ENCODE measurements at regions not wholly inside any gene's neighbourhood (a gene's known extent, or its start where the extent isn't known, plus 50 kb on each side); places are given as distances from the start of the nearest gene placed in this dataset.

DNA sequence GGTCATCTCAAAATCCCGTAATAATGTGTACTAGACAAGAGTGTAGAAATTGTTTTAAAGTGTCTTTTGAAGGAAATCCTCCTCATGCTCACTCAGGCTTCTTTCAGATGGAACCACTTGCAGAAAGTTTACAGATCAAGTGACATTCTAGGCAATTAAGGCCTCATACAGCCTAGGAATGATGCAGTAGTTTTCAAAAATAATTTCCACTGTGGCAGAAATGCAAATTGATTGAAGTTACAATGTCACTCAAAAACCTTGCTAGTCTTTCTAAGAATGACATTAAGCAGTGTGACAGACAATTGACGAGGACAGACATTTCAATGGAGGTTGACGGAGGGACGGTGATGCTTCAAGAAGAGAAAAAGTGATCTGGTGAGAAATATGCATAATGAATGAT, 53.5 kb upstream of the CDH8 start:
- H3K4me3 ChIP-seq (ENCODE audit: low read depth, low read length): no peak overlapping the region
- TF ChIP-seq, protein P1, sequence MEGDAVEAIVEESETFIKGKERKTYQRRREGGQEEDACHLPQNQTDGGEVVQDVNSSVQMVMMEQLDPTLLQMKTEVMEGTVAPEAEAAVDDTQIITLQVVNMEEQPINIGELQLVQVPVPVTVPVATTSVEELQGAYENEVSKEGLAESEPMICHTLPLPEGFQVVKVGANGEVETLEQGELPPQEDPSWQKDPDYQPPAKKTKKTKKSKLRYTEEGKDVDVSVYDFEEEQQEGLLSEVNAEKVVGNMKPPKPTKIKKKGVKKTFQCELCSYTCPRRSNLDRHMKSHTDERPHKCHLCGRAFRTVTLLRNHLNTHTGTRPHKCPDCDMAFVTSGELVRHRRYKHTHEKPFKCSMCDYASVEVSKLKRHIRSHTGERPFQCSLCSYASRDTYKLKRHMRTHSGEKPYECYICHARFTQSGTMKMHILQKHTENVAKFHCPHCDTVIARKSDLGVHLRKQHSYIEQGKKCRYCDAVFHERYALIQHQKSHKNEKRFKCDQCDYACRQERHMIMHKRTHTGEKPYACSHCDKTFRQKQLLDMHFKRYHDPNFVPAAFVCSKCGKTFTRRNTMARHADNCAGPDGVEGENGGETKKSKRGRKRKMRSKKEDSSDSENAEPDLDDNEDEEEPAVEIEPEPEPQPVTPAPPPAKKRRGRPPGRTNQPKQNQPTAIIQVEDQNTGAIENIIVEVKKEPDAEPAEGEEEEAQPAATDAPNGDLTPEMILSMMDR (IDR thresholded peaks at IDR 0.05; ENCODE audit: low read depth, low read length, missing control alignments): no peak
- no peak for DNase-seq (ENCODE audit: low read depth)

DNA sequence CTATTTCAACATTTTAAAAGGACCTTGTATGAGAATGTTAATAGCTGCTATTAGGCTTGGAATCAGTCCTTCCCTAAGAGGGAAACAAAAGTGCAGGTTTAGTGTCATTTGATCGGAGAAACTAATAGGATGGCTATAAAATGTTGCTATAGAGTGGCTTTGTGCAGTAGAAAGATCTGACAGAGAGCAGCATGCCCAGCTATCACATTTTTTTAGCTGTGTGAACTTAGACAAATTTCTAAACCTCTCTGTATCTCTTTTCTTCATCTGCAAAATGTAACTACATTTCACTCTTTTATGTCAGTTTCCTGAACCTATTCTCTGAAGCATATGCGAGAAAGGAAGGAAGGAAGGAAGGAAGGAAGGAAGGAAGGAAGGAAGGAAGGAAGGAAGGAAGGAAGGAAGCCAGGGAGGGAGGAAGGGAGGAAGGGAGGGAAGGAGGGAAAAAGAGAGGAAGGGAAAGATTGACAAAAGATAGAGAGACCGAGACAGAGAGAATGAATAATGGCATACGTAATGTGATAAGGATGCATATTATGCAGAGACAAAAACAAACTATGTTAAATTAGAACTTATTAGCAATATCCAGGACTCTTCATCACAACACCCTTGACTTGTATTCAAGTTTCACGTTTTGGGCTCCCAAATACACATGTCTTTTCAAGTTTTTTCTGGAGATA, 52.6 kb upstream of the CDH8 start:
- no peak for DNase-seq (ENCODE audit: low read depth)
- TF ChIP-seq, protein P1 (IDR thresholded peaks at IDR 0.05; ENCODE audit: low read depth, low read length, missing control alignments): no peak
- H3K4me3 ChIP-seq (ENCODE audit: low read depth, low read length): no peak overlapping the region

Measured in GM12864 (cell line).